Retinal pigment epithelial cell (primary cell): ENCODE measurements at regions not wholly inside any gene's neighbourhood (a gene's known extent, or its start where the extent isn't known, plus 50 kb on each side); places are given as distances from the start of the nearest gene placed in this dataset.

ENCODE experiments used
- DNase-seq: peaks from one replicate; pipeline ENCODE4 v3.0.0-alpha.2; 2010; ENCODE audit warnings: low read depth
- H3K4me3 ChIP-seq: 2 replicates; pipeline ENCODE4 v1.5.1; 2011; ENCODE audit warnings: mild to moderate bottlenecking, low read length, control low read depth, moderate library complexity
- TF ChIP-seq, protein P1 (sequence below): conservative IDR thresholded peaks from 2 replicates; pipeline ENCODE4 v1.5.1; 2011; ENCODE audit warnings: low read depth, low read length, control low read depth, inconsistent platforms

DNA sequence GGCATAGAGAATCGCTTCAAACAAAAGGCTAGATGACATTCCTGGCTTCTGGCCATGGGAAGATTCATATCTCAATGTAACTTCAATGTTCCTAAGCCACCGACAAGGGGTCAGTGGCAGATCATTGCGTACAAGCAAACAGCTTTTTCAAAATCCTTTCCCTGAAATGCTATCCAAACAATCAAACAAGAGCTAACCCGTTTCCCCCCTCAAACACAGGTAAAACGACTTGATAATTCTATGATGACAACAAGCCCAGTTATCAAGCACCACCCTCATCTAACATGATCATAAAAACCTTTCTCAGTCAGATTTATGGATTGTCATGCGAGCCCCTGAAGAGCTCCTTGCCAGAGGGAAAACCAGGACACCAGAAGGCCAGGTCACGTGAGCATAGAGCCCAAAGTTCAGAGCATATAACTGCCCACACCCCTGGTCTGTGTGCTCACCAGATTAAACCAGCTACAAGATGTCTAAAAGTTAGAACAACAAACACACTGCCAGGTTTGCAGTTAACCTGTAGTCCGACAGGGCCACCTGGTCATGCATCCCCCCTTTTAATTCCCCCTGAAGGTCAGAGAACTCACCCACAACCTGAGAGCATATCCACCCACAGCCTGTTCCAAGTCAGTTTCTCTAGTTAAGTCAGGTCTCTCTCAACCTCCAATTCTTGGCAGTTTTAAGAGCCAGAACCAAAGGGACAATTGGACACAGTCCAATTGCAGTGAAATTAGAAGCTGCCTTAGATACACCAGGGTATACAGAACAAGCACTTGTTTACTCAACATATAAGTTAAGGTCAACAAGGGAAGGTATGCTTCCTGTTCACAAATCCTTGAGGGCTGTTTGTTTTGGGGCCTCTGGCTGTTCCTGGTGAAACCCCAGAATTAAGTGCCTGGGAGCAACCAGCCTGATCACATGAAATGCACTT, 248.1 kb upstream of the PPARGC1A start:
- DNase-seq = no peak
- TF ChIP-seq, protein P1, sequence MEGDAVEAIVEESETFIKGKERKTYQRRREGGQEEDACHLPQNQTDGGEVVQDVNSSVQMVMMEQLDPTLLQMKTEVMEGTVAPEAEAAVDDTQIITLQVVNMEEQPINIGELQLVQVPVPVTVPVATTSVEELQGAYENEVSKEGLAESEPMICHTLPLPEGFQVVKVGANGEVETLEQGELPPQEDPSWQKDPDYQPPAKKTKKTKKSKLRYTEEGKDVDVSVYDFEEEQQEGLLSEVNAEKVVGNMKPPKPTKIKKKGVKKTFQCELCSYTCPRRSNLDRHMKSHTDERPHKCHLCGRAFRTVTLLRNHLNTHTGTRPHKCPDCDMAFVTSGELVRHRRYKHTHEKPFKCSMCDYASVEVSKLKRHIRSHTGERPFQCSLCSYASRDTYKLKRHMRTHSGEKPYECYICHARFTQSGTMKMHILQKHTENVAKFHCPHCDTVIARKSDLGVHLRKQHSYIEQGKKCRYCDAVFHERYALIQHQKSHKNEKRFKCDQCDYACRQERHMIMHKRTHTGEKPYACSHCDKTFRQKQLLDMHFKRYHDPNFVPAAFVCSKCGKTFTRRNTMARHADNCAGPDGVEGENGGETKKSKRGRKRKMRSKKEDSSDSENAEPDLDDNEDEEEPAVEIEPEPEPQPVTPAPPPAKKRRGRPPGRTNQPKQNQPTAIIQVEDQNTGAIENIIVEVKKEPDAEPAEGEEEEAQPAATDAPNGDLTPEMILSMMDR = no peak
- no peak overlapping the region for H3K4me3 ChIP-seq

DNA sequence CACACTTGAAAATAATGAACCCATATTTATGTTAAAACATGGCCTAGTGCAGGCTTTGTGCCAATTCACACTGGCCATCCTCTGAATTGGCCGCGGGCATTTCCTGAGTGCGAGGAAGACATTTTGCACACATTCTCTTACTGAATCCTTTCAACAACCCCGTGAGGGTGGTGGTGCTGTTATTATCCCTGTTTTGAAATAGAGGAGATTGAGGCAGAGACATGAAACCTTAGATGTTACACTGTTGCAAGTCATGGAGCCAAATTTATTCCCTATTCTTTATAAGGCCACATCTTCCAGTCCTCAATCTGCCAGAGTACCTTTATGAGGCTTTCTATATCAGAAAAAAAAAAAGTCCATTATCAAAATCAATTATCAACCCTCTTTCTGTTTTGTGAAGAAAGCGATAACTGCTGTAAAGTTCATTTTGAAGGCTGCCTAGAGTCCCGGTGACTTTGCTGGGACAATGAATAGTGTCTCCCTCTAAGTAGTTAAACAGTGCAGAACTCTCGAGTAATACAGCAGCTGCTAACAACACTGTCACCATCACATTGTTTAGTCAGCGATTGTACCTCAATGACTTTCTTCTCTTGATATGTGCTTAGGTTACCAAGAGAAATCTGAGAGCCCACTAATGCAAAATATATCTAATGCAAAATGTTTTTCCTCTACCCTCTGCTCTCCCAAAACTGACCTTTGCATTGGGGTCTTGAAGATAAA, 242.3 kb upstream of the PPARGC1A start:
- H3K4me3 ChIP-seq = no peak overlapping the region
- DNase-seq = no peak
- TF ChIP-seq, protein P1 = no peak

DNA sequence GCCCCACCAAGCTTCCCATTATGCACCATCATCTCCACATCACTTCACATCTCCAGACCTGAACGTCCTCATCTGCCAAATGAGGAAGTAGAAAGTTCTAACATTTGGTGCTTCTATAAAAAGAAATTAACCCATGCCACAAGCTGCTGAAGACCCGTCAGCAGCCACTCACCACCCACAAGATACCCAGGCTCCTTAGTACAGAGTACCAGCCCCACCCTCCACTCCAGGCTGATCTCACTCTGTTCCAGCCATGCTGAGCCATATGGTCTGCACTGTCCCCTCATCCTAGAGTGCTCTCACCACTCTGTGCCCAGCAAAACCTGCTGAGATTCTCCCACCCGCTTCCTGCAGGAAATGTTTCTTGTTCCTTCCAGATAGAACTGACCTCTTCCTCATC, 240.8 kb upstream of the PPARGC1A start:
- DNase-seq = no peak
- TF ChIP-seq, protein P1 = no peak
- no peak overlapping the region for H3K4me3 ChIP-seq

DNA sequence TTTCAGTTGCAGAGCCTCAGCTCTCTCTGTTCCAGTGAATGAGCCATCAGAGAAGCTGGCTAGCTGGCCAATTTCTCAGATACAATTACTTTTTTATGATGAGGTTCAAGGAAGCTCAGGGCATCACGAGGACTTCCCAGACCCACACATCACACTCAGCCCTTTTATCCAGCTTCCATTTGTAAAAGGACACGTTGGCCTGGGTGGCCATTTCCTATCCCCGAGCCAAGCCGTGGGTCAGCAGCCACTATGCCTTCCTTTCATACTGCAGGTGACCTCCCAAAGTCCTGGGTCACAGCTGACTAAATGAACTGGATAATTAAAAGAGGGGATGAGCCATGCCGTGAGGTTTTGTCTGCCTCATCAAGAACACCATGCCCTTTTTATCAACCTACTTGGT, 236.9 kb upstream of the PPARGC1A start:
- H3K4me3 ChIP-seq = no peak overlapping the region
- no peak for DNase-seq
- TF ChIP-seq, protein P1 = no peak

DNA sequence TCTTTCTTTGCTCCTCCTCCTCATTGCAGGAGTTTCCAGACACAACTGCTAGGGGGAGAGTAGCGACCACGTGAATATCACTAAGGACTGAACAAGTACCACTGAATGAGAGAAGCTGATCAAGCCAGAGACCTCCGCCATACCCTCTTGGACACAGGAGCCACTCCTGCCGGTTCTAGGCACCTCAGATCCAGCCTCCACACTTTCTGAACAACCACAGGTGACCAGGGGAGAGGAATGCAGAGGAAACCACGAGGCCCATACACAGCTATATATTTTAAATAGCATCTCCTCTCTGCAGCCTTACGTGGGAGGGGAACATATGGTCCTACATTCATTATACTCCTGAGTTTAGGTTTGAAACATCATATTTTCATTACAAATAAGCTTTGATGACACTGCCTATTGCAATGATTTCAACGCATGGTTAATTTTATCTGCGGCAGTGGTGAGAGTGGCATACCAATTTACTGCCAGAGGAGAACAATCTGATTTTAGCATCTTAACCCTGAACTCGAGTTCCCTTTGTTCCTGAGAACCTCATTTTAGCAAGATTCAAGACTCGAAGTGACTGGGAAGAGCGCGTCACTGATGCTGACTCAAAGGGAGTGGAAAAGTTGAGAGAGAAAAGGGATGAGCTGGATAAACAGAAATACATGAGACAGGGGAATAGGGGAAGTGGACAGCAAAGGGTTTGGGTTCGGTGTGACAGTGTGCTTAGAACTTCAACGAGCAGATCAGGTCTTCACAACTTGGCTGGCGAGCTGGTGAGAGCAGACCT, 231.7 kb upstream of the PPARGC1A start:
- DNase-seq = no peak
- TF ChIP-seq, protein P1 = no peak
- no peak overlapping the region for H3K4me3 ChIP-seq

DNA sequence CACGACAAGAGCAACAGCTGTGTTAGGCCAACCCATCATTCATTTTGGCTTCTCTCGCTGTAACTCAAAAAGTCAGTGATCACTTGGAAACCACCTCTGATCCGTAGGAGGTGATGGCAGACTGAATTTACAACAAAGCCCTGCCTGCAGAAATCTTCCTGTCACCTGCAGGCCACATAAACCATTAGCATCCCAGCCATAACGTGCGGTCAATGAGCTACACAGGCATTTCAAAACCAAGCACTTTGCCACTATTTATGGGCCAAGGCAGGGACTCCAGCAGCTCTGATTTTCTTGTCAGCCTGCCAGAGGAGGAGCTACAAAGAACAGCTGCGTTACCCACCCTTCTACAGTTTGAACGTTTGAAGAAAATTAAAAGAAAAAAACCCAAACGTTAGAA, 228.1 kb upstream of the PPARGC1A start:
- no peak for DNase-seq
- TF ChIP-seq, protein P1 = no peak
- no peak overlapping the region for H3K4me3 ChIP-seq
